H9 (cell line): ENCODE measurements at regions not wholly inside any gene's neighbourhood (a gene's known extent, or its start where the extent isn't known, plus 50 kb on each side); places are given as distances from the start of the nearest gene placed in this dataset.

ENCODE experiments used
- DNase-seq: peaks from one replicate; pipeline ENCODE4 v3.0.0-alpha.2; 2017
- H2AFZ ChIP-seq: one replicate; pipeline ENCODE4 v1.6.1; 2013; ENCODE audit warnings: mild to moderate bottlenecking, low read length, control low read depth, moderate library complexity
- H2AK5ac ChIP-seq: 2 replicates; pipeline ENCODE4 v1.6.1; 2013; ENCODE audit warnings: low read length, control low read depth, mixed read lengths; ENCODE audit not compliant: insufficient read length
- H2BK120ac ChIP-seq: one replicate; pipeline ENCODE4 v1.6.1; 2013; ENCODE audit warnings: low read depth, mild to moderate bottlenecking, low read length, control low read depth, inconsistent platforms; ENCODE audit not compliant: poor library complexity, severe bottlenecking
- H2BK12ac ChIP-seq: 2 replicates; pipeline ENCODE4 v1.6.1; 2013; ENCODE audit warnings: low read length, control low read depth, mixed read lengths, low read depth; ENCODE audit not compliant: insufficient read length
- H2BK15ac ChIP-seq: 2 replicates; pipeline ENCODE4 v1.6.1; 2013; ENCODE audit warnings: low read depth, low read length, control low read depth
- H2BK20ac ChIP-seq: one replicate; pipeline ENCODE4 v1.6.1; 2013; ENCODE audit warnings: low read depth, mild to moderate bottlenecking, low read length, control low read depth, inconsistent platforms; ENCODE audit not compliant: poor library complexity, severe bottlenecking
- H2BK5ac ChIP-seq: 2 replicates; pipeline ENCODE4 v1.6.1; 2013; ENCODE audit warnings: low read length, control low read depth, mixed read lengths; ENCODE audit not compliant: insufficient read length
- H3K14ac ChIP-seq: 2 replicates; pipeline ENCODE4 v1.6.1; 2013; ENCODE audit warnings: low read length, control low read depth; ENCODE audit not compliant: insufficient read depth
- H3K18ac ChIP-seq: 2 replicates; pipeline ENCODE4 v1.6.1; 2013; ENCODE audit warnings: low read depth, mild to moderate bottlenecking, mixed read lengths, low read length, control low read depth; ENCODE audit not compliant: insufficient read length
- H3K23ac ChIP-seq: 2 replicates; pipeline ENCODE4 v1.6.1; 2013; ENCODE audit warnings: low read length, control low read depth, mixed read lengths, low read depth; ENCODE audit not compliant: insufficient read length
- H3K23me2 ChIP-seq: 2 replicates; pipeline ENCODE4 v1.6.1; 2013; ENCODE audit warnings: low read depth, mild to moderate bottlenecking, mixed read lengths, low read length, control low read depth; ENCODE audit not compliant: insufficient read length, poor library complexity, severe bottlenecking
- H3K27ac ChIP-seq: 2 replicates; pipeline ENCODE4 v1.5.1; 2013; ENCODE audit warnings: low read length, control low read depth, mixed read lengths, low read depth; ENCODE audit not compliant: insufficient read length
- H3K27me3 ChIP-seq: 2 replicates; pipeline ENCODE4 v1.6.1; 2013; ENCODE audit warnings: low read length, control low read depth, inconsistent platforms; ENCODE audit not compliant: insufficient read depth
- H3K4ac ChIP-seq: 2 replicates; pipeline ENCODE4 v1.6.1; 2013; ENCODE audit warnings: low read depth, mild to moderate bottlenecking, control low read depth, inconsistent platforms, low read length, moderate library complexity
- H3K4me1 ChIP-seq: 2 replicates; pipeline ENCODE4 v1.6.1; 2013; ENCODE audit warnings: low read length, control low read depth, inconsistent platforms; ENCODE audit not compliant: insufficient read depth
- H3K4me2 ChIP-seq: 2 replicates; pipeline ENCODE4 v1.6.1; 2013; ENCODE audit warnings: low read length, control low read depth, mixed read lengths; ENCODE audit not compliant: insufficient read length, insufficient read depth
- H3K56ac ChIP-seq: 2 replicates; pipeline ENCODE4 v1.6.1; 2013; ENCODE audit warnings: low read depth, mild to moderate bottlenecking, mixed read lengths, low read length, control low read depth; ENCODE audit not compliant: insufficient read length
- H3K79me1 ChIP-seq: 2 replicates; pipeline ENCODE4 v1.6.1; 2013; ENCODE audit warnings: low read depth, mild to moderate bottlenecking, moderate library complexity, low read length, control low read depth, inconsistent platforms; ENCODE audit not compliant: insufficient read depth, poor library complexity, severe bottlenecking
- H3K79me2 ChIP-seq: 2 replicates; pipeline ENCODE4 v1.6.1; 2013; ENCODE audit warnings: low read length, control low read depth, inconsistent platforms; ENCODE audit not compliant: insufficient read depth
- H3K9ac ChIP-seq: 2 replicates; pipeline ENCODE4 v1.6.1; 2013; ENCODE audit warnings: low read length, control low read depth, mixed read lengths; ENCODE audit not compliant: insufficient read length; ENCODE audit errors: extremely low read depth
- H3K9me3 ChIP-seq: one replicate; pipeline ENCODE4 v1.6.1; 2013; ENCODE audit warnings: low read depth, low read length, inconsistent platforms; ENCODE audit not compliant: control insufficient read depth
- H3T11ph ChIP-seq: one replicate; pipeline ENCODE4 v1.6.1; 2013; ENCODE audit warnings: mild to moderate bottlenecking, low read length, control low read depth, inconsistent platforms
- H4K20me1 ChIP-seq: one replicate; pipeline ENCODE4 v1.6.1; 2013; ENCODE audit not compliant: control insufficient read depth, insufficient read length, insufficient read depth
- H4K5ac ChIP-seq: 2 replicates; pipeline ENCODE4 v1.6.1; 2013; ENCODE audit warnings: low read depth, mild to moderate bottlenecking, mixed read lengths, low read length, control low read depth; ENCODE audit not compliant: insufficient read length
- H4K8ac ChIP-seq: replicated peaks from 2 replicates; pipeline ENCODE4 v1.6.1; 2013; ENCODE audit warnings: low read length, control low read depth, mixed read lengths, low read depth; ENCODE audit not compliant: insufficient read length
- H4K91ac ChIP-seq: 2 replicates; pipeline ENCODE4 v1.6.1; 2013; ENCODE audit warnings: low read depth, mild to moderate bottlenecking, moderate library complexity, mixed read lengths, low read length, control low read depth; ENCODE audit not compliant: insufficient read length
- H3K27ac Mint-ChIP-seq, 3 experiments: 2 replicates in 2 of 3; 3 replicates in 1 of 3; pipeline ENCODE4 v1.8.0; 2020 to 2021; ENCODE audit warnings: mixed read lengths in 3 of 3, mild to moderate bottlenecking in 1 of 3, moderate library complexity in 1 of 3
- H3K27me3 Mint-ChIP-seq: 2 replicates; pipeline ENCODE4 v1.8.0; 2021; ENCODE audit warnings: low read depth, mild to moderate bottlenecking, moderate library complexity, mixed read lengths
- H3K36me3 Mint-ChIP-seq, 3 experiments: 2 replicates in 2 of 3; 3 replicates in 1 of 3; pipeline ENCODE4 v1.8.0; 2020 to 2021; ENCODE audit warnings: low read depth in 3 of 3, mixed read lengths in 3 of 3; ENCODE audit not compliant: insufficient read depth in 1 of 3
- H3K4me1 Mint-ChIP-seq, 2 experiments: 2 replicates each; pipeline ENCODE4 v1.8.0; 2020; ENCODE audit warnings: mixed read lengths in 2 of 2
- H3K4me3 Mint-ChIP-seq, 2 experiments: 2 replicates in 1 of 2; 3 replicates in 1 of 2; pipeline ENCODE4 v1.8.0; 2020 to 2021; ENCODE audit warnings: mild to moderate bottlenecking in 2 of 2, mixed read lengths in 2 of 2, moderate library complexity in 1 of 2
- H3K9me3 Mint-ChIP-seq, 2 experiments: 2 replicates in 1 of 2; 3 replicates in 1 of 2; pipeline ENCODE4 v1.8.0; 2020; ENCODE audit warnings: mild to moderate bottlenecking in 2 of 2, mixed read lengths in 2 of 2, moderate library complexity in 1 of 2
- WGBS: extraction: QIAGEN DNeasy Blood & Tissue Kit; methylation state at CpG from one replicate; pipeline ENCODE4 v1.1.7; 2013; ENCODE audit warnings: missing lambda C conversion rate, low lambda C conversion rate, mixed read lengths; ENCODE audit not compliant: insufficient read length; ENCODE audit errors: extremely low coverage; 5-methylcytosine and 5-hydroxymethylcytosine counted together
- TF ChIP-seq, protein P1 (sequence below): fragments of 200-600 bp; sonication (generic); conservative IDR thresholded peaks from 3 replicates; pipeline ENCODE4 v1.8.0; 2021; ENCODE audit warnings: antibody characterized with exemption, mild to moderate bottlenecking

DNA sequence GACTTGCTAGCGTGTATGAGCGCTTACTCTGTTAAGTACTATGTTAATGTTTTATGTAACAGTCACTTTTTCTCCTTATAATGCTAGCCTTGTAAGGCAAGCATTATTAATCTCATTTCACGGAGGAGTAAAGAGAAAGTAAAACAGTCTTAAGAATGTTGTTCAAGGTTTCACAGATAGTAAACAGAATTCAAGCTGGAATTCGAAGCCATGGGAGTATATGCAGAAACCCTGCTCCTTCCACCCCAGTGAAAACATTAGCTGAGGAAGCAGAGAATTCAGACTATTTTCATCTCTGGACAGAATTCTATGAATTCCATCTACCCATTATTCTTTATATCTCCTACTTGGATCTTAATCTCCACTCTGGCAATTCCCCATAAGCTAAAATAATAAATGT, 1028.3 kb upstream of the WWC1 start:
- H2AK5ac ChIP-seq, result no peak overlapping the region

More for the DNA sequence above, 1028.3 kb upstream of the WWC1 start:
- Mint-ChIP-seq H3K4me3 (no peak overlapping the region), H3K27me3 (no peaks in the 10 kb centered on the region), H3K36me3 (peaks cover 0 to 12% (median 5%) of the 10 kb centered on the region in 3 experiments; a peak in 3 of 7 replicates), H3K9me3 (peaks cover 3 to 5% of the 10 kb centered on the region in 2 experiments; a peak in 3 of 5 replicates), H3K27ac (no peak overlapping the region), H3K4me1 (peaks cover 0 to 7% of the 10 kb centered on the region in 2 experiments; a peak in 3 of 4 replicates)
- H4K8ac ChIP-seq, result no peak overlapping the region
- no peak overlapping the region for H4K91ac ChIP-seq
- no peak overlapping the region for H2BK12ac ChIP-seq
- no peak overlapping the region for H3T11ph ChIP-seq
- no peak overlapping the region for H2BK15ac ChIP-seq
- no peak overlapping the region for H3K14ac ChIP-seq
- H3K4me1 ChIP-seq, result no peaks in the 10 kb centered on the region
- no peaks in the 10 kb centered on the region for H4K20me1 ChIP-seq
- WGBS, result no CpG with 5 or more reads among the region's 4 CpGs
- DNase-seq, result no peak
- no peaks in the 10 kb centered on the region for H3K79me2 ChIP-seq
- H3K23me2 ChIP-seq, result no peaks in the 10 kb centered on the region
- H3K79me1 ChIP-seq, result no peaks in the 10 kb centered on the region
- H3K4me2 ChIP-seq, result no peak overlapping the region
- TF ChIP-seq, protein P1, sequence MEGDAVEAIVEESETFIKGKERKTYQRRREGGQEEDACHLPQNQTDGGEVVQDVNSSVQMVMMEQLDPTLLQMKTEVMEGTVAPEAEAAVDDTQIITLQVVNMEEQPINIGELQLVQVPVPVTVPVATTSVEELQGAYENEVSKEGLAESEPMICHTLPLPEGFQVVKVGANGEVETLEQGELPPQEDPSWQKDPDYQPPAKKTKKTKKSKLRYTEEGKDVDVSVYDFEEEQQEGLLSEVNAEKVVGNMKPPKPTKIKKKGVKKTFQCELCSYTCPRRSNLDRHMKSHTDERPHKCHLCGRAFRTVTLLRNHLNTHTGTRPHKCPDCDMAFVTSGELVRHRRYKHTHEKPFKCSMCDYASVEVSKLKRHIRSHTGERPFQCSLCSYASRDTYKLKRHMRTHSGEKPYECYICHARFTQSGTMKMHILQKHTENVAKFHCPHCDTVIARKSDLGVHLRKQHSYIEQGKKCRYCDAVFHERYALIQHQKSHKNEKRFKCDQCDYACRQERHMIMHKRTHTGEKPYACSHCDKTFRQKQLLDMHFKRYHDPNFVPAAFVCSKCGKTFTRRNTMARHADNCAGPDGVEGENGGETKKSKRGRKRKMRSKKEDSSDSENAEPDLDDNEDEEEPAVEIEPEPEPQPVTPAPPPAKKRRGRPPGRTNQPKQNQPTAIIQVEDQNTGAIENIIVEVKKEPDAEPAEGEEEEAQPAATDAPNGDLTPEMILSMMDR, result no peak
- no peak overlapping the region for H3K27ac ChIP-seq
- H3K27me3 ChIP-seq, result no peaks in the 10 kb centered on the region
- no peak overlapping the region for H2AFZ ChIP-seq
- H3K4ac ChIP-seq, result no peak overlapping the region
- no peak overlapping the region for H2BK120ac ChIP-seq
- H3K18ac ChIP-seq, result no peak overlapping the region
- H2BK20ac ChIP-seq, result no peak overlapping the region
- no peak overlapping the region for H2BK5ac ChIP-seq
- no peak overlapping the region for H3K23ac ChIP-seq
- H4K5ac ChIP-seq, result no peak overlapping the region
- no peak overlapping the region for H3K9ac ChIP-seq
- H3K9me3 ChIP-seq, result no peaks in the 10 kb centered on the region
- H3K56ac ChIP-seq, result no peak overlapping the region
